ENCODE measurements at regions not wholly inside any gene's neighbourhood (a gene's known extent, or its start where the extent isn't known, plus 50 kb on each side); places are given as distances from the start of the nearest gene placed in this dataset.
"Not testable (repeated sequence)": the region's sequence is repeated elsewhere in the genome, so short reads cannot be mapped to it uniquely, and the experiment has no call there.

- no peak overlapping the region for H3K4me3 ChIP-seq
- no peaks in the 10 kb centered on the region for H3K27me3 ChIP-seq
- no peaks in the 10 kb centered on the region for H3K36me3 ChIP-seq
- TF ChIP-seq CTCF (IDR thresholded peaks at IDR 0.05): no peak
- DNase-seq (ENCODE audit: low spot score): no peak
- H3K27ac ChIP-seq: no peak overlapping the region
- no peaks in the 10 kb centered on the region for H3K4me1 ChIP-seq
- H3K9me3 ChIP-seq: no peaks in the 10 kb centered on the region
These were observed 577.1 kb upstream of the PRR20A start for GRCh38 chr13:56563663-56564062.

- no peaks in the 10 kb centered on the region for H3K36me3 ChIP-seq
- H3K27ac ChIP-seq: no peak overlapping the region
- H3K27me3 ChIP-seq: no peaks in the 10 kb centered on the region
- no peaks in the 10 kb centered on the region for H3K4me1 ChIP-seq
- no peak overlapping the region for H3K4me3 ChIP-seq
- H3K9me3 ChIP-seq: peaks cover 0 to 1% of the 10 kb centered on the region in 2 donors
- DNase-seq (ENCODE audit: low spot score): no peak
- no peak for TF ChIP-seq CTCF (IDR thresholded peaks at IDR 0.05)
These were observed 553.7 kb upstream of the PRR20A start for GRCh38 chr13:56586976-56587375.

GRCh38 chr13:56615572-56615971, 525.1 kb upstream of the PRR20A start:
- Histone ChIP-seq H3K4me3 (no peak overlapping the region), H3K9me3 (peaks cover 0 to under 1% of the 10 kb centered on the region in 2 donors), H3K27me3 (no peaks in the 10 kb centered on the region), H3K36me3 (no peaks in the 10 kb centered on the region), H3K4me1 (no peaks in the 10 kb centered on the region), H3K27ac (no peak overlapping the region)
- no peak for TF ChIP-seq CTCF (IDR thresholded peaks at IDR 0.05)
- no peak for DNase-seq (ENCODE audit: low spot score)

- Histone ChIP-seq H3K27ac (no peak overlapping the region), H3K4me1 (no peaks in the 10 kb centered on the region), H3K36me3 (no peaks in the 10 kb centered on the region), H3K27me3 (no peaks in the 10 kb centered on the region), H3K4me3 (no peak overlapping the region), H3K9me3 (peaks cover 0 to 20% of the 10 kb centered on the region in 2 donors)
- no peak for DNase-seq (ENCODE audit: low spot score)
- TF ChIP-seq CTCF (IDR thresholded peaks at IDR 0.05): no peak
These were observed 517.9 kb upstream of the PRR20A start for GRCh38 chr13:56622840-56623239.

GRCh38 chr13:56628886-56629285, 511.8 kb upstream of the PRR20A start:
- H3K27ac ChIP-seq; DNase-seq (ENCODE audit: low spot score); H3K36me3 ChIP-seq; H3K27me3 ChIP-seq; H3K4me1 ChIP-seq; H3K4me3 ChIP-seq: not testable (repeated sequence)
- peaks cover 0 to 11% of the 10 kb centered on the region in 2 donors for H3K9me3 ChIP-seq

- H3K9me3 ChIP-seq; H3K4me1 ChIP-seq; H3K36me3 ChIP-seq; H3K27ac ChIP-seq; H3K27me3 ChIP-seq; DNase-seq (ENCODE audit: low spot score); H3K4me3 ChIP-seq: not testable (repeated sequence)
These were observed 509.7 kb upstream of the PRR20A start for GRCh38 chr13:56631060-56631459.

- Histone ChIP-seq H3K4me3 (no peak overlapping the region), H3K27ac (no peak overlapping the region), H3K36me3 (no peaks in the 10 kb centered on the region), H3K27me3 (no peaks in the 10 kb centered on the region), H3K4me1 (no peaks in the 10 kb centered on the region), H3K9me3 (no peaks in the 10 kb centered on the region)
- DNase-seq (ENCODE audit: low spot score): no peak
- no peak for TF ChIP-seq CTCF (IDR thresholded peaks at IDR 0.05)
These were observed 487.7 kb upstream of the PRR20A start for GRCh38 chr13:56653043-56653442.

Measured in right atrium auricular region (tissue), 2 donors.